IPS DF 19.7 (cell line): ENCODE measurements at regions not wholly inside any gene's neighbourhood (a gene's known extent, or its start where the extent isn't known, plus 50 kb on each side); places are given as distances from the start of the nearest gene placed in this dataset.
"Not testable (repeated sequence)": the region's sequence is repeated elsewhere in the genome, so short reads cannot be mapped to it uniquely, and the experiment has no call there.

Experiments used
- DNase-seq: peaks from one replicate; pipeline ENCODE4 v3.0.0-alpha.2; 2013; ENCODE audit warnings: low read depth, low spot score

GRCh38 chr3:48101301-48101650 lies 85.1 kb upstream of the MAP4 start:
- not testable (repeated sequence) for DNase-seq

- DNase-seq: no peak
These were observed 76.1 kb upstream of the MAP4 start for GRCh38 chr3:48092270-48092669.

- DNase-seq: no peak
These were observed 74.1 kb upstream of the MAP4 start for GRCh38 chr3:48090166-48090939.

GRCh38 chr3:48088749-48089466 lies 72.7 kb upstream of the MAP4 start:
- DNase-seq: peak; percentile 78

- DNase-seq: no peak
These were observed 72.0 kb upstream of the MAP4 start for GRCh38 chr3:48088056-48088748.

GRCh38 chr3:48086705-48087104 lies 70.5 kb upstream of the MAP4 start:
- DNase-seq: no peak

- DNase-seq: no peak
These were observed 68.7 kb upstream of the MAP4 start for GRCh38 chr3:48084929-48085328.

- DNase-seq: no peak
These were observed 68.0 kb upstream of the MAP4 start for GRCh38 chr3:48084170-48084569.

GRCh38 chr3:48082580-48083184 lies 66.5 kb upstream of the MAP4 start:
- DNase-seq: no peak

- DNase-seq: no peak
These were observed 61.6 kb upstream of the MAP4 start for GRCh38 chr3:48077815-48078214.

- no peak for DNase-seq
These were observed 53.8 kb upstream of the MAP4 start for GRCh38 chr3:48070030-48070429.

GRCh38 chr3:48069339-48069738 lies 53.1 kb upstream of the MAP4 start:
- DNase-seq: no peak

GRCh38 chr3:48068886-48069285 lies 52.7 kb upstream of the MAP4 start:
- no peak for DNase-seq

GRCh38 chr3:48068320-48068719 lies 52.1 kb upstream of the MAP4 start:
- DNase-seq: not testable (repeated sequence)

GRCh38 chr3:48067271-48067670 lies 51.1 kb upstream of the MAP4 start:
- DNase-seq: no peak
